ENCODE measurements at regions not wholly inside any gene's neighbourhood (a gene's known extent, or its start where the extent isn't known, plus 50 kb on each side); places are given as distances from the start of the nearest gene placed in this dataset.

DNA sequence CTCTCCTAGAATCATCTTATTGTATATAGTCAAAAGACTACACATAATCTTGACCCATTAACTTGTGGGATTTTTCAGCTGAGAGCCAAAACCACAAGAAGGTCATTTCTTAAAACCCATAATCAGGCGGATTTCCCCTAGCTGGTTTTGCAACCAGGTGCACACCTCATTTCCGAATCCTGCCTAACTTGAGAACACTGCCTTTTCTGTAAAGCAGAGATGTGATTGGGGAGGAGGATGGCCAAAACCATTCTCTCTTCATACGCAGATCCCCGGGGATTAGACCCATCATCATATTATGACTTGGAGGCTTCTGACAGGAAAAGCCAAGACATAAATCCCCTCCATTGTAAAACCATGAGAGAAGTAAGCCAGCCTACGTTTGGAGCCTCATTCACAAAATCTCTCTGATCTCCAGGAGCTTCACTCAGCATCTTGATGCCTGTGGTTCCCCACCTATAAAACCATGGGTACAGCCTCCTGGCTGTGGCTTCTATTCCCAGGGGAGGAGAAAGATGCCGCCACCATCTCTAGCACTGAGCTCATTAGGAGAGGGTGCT lies 191.3 kb downstream of the KIF18A start:
- H3K27ac Mint-ChIP-seq = no peak overlapping the region
- no peaks in the 10 kb centered on the region for H3K9me3 Mint-ChIP-seq
- DNase-seq = no peak
- CTCF ChIA-PET = no interaction called here
- H3K27me3 Mint-ChIP-seq = no peaks in the 10 kb centered on the region
- H3K4me1 Mint-ChIP-seq = no peaks in the 10 kb centered on the region
- no peak overlapping the region for H3K4me3 Mint-ChIP-seq
- no peaks in the 10 kb centered on the region for H3K36me3 Mint-ChIP-seq (ENCODE audit: low read depth)
- POLR2A ChIA-PET = no interaction called here

DNA sequence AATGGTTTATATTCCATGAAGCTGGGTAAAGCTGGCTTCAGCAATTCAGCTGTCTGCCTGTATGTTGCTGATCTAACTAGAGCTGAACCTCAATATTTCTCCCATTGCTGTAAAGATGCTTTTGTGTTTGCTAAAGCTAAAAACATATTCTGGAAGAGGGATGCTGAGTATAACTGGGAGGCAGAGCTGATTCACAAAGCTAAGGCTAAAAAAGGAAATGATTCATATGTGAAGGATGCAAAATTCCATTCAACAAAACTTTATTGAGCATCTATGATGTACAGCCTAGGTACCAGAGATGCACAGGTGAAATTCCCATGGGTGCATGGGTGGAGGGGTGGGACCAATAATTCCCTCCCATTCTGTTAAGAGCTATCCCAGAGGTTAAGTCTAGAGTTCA lies 193.9 kb downstream of the KIF18A start:
- H3K4me3 Mint-ChIP-seq = no peak overlapping the region
- H3K9me3 Mint-ChIP-seq = no peaks in the 10 kb centered on the region
- no peaks in the 10 kb centered on the region for H3K36me3 Mint-ChIP-seq (ENCODE audit: low read depth)
- POLR2A ChIA-PET = no interaction called here
- H3K27ac Mint-ChIP-seq = no peak overlapping the region
- no peak for DNase-seq
- H3K4me1 Mint-ChIP-seq = no peaks in the 10 kb centered on the region
- CTCF ChIA-PET = no interaction called here
- no peaks in the 10 kb centered on the region for H3K27me3 Mint-ChIP-seq

DNA sequence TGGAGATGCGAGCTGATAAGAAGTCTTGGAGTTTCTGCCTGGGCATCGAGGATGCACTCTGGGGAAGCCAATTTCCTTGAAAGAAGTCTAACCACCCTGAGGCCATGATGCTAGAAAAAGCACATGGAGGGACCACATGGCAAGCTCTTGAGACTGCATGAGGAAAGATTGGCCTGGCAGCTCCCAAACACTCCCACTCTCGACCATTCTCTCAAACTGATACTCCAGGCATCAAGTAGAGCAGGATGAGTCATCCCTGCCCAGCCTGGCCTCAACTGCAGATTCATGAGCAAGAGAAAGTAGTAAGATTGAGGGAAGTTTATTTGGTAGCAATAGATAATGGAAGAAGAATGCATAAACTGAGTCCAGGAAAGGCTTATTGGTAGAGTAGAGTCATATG lies 194.3 kb downstream of the KIF18A start:
- Mint-ChIP-seq H3K36me3 (ENCODE audit: low read depth) (no peaks in the 10 kb centered on the region), H3K9me3 (no peaks in the 10 kb centered on the region), H3K4me3 (no peak overlapping the region), H3K4me1 (no peaks in the 10 kb centered on the region), H3K27ac (no peak overlapping the region), H3K27me3 (no peaks in the 10 kb centered on the region)
- ChIA-PET POLR2A (no interaction called here), CTCF (no interaction called here)
- no peak for DNase-seq

DNA sequence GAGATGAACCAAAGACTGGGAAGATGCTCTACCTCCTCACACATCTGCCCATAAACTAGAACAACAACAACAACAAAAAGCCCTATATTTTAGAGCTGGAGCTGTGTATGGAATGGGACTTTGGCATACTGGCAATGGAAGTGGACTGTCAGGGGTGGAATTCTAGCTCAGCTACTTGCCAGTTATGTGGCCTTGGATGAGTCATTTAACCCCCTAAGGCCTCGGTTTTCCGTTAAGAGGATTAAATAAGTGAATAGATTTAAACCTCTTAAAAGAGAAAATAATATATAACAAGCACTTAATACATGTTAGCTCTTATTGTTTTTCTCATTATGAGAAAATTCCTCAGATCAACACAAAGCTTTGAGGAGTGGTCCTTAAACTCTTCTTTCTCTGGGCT lies 195.0 kb downstream of the KIF18A start:
- ChIA-PET CTCF (no interaction called here), POLR2A (no interaction called here)
- no peak for DNase-seq
- H3K27ac Mint-ChIP-seq = no peak overlapping the region
- no peak overlapping the region for H3K4me3 Mint-ChIP-seq
- H3K27me3 Mint-ChIP-seq = no peaks in the 10 kb centered on the region
- H3K9me3 Mint-ChIP-seq = no peaks in the 10 kb centered on the region
- H3K4me1 Mint-ChIP-seq = no peaks in the 10 kb centered on the region
- no peaks in the 10 kb centered on the region for H3K36me3 Mint-ChIP-seq (ENCODE audit: low read depth)

DNA sequence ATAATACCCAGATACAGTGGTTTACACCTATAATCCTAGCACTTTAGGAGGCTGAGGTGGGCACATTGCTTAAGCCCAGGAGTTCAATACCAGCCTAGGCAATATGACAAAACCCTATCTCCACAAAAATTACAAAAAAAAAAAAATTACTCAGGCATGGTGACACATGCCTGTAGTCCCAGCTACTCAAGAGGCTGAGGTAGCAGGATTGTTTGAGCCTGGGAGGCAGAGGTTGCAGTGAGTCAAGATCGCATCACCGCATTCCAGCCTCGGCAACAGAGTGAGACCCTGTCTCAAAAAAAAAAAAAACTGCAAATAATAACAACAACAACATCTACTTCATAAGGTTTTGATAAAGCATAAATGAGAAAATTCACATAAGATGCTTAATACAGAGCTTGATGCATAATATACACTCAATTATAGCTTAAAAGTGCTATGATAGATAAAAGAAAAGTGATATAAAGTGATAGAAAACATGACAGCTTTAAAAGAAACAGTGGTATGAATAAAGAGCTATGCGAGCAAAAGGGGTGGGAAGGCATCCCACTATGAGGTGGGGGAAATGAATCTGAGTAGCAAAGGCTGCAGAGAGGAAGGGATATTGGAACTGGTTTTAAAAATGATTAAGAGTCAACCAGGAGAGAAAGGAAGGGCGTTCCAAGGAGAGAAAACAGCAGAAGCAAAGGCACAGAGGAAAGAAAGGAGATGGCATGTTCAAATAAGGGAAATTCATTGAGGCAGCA lies 197.6 kb downstream of the KIF18A start:
- Mint-ChIP-seq H3K27me3 (no peaks in the 10 kb centered on the region), H3K27ac (no peak overlapping the region)
- CTCF ChIA-PET = no interaction called here

DNA sequence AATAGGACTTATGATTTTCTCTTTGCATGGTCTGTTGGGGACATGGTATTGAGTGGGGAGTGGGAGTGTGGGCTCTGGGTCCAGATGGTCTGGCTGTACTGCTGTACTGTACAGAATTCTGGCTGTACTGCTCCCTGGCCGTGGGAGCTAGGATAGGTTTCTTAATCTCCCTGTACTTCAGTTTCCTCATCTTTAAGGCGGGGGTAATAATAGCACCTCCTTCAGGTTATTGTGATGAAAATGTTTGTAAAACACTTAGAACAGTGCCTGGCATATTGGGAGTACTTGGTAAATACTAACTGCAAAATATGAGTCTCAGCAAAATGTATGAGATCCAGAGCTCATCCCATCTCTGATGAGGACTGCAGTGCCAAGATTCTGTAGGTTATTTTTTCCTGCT lies 198.6 kb downstream of the KIF18A start:
- Mint-ChIP-seq H3K27ac (no peak overlapping the region), H3K4me3 (no peak overlapping the region), H3K27me3 (no peaks in the 10 kb centered on the region), H3K36me3 (ENCODE audit: low read depth) (no peaks in the 10 kb centered on the region), H3K4me1 (no peaks in the 10 kb centered on the region), H3K9me3 (no peaks in the 10 kb centered on the region)
- DNase-seq = no peak
- ChIA-PET CTCF (no interaction called here), POLR2A (no interaction called here)

More for the DNA sequence above, 197.6 kb downstream of the KIF18A start:
- no peaks in the 10 kb centered on the region for H3K9me3 Mint-ChIP-seq
- H3K4me3 Mint-ChIP-seq = no peak overlapping the region
- POLR2A ChIA-PET = no interaction called here
- no peaks in the 10 kb centered on the region for H3K4me1 Mint-ChIP-seq
- no peak for DNase-seq
- no peaks in the 10 kb centered on the region for H3K36me3 Mint-ChIP-seq (ENCODE audit: low read depth)

DNA sequence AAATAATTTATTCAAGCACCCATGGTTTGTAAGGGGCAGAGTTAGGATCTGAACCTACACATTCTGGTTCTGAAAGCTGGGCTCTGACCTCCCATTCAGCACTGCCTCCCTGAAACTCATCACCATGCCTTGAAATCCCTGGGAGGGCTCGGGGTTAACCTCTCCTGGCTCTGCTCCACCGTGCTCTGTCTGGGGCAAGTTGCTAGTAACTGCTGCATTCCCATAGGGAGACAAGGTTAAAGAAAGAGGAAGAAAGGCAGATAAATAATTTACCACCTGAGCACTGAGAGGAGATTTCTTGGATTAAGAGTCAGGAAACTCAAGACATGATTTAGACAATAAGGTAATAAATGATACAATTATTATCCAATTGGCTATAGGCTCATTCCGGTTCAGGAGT lies 199.3 kb downstream of the KIF18A start:
- CTCF ChIA-PET = no interaction called here
- Mint-ChIP-seq H3K27ac (no peak overlapping the region), H3K4me1 (no peaks in the 10 kb centered on the region), H3K9me3 (no peaks in the 10 kb centered on the region), H3K27me3 (no peaks in the 10 kb centered on the region), H3K4me3 (no peak overlapping the region), H3K36me3 (ENCODE audit: low read depth) (no peaks in the 10 kb centered on the region)
- POLR2A ChIA-PET = no interaction called here
- no peak for DNase-seq

DNA sequence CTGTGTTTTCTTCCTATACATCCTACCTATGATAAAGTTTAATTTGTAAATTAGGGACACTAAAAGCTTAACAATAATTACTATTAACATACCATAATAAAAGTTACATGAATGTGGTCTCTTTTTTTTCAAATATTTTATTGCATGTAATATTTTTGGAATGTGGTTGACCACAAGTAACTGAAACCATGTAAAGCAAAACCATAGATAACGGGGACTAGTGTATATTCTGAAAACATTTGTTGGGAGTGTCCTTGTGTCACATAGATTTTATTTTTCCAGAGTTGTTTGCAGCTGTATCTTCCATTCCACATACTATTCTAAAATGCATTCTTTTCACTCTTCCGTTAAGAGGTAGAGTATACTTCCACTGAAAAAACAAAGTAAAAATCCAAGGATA lies 200.4 kb downstream of the KIF18A start:
- Mint-ChIP-seq H3K27me3 (no peaks in the 10 kb centered on the region), H3K27ac (no peak overlapping the region), H3K9me3 (no peaks in the 10 kb centered on the region), H3K4me3 (no peak overlapping the region), H3K4me1 (no peaks in the 10 kb centered on the region), H3K36me3 (ENCODE audit: low read depth) (no peaks in the 10 kb centered on the region)
- no peak for DNase-seq
- ChIA-PET CTCF (no interaction called here), POLR2A (no interaction called here)

DNA sequence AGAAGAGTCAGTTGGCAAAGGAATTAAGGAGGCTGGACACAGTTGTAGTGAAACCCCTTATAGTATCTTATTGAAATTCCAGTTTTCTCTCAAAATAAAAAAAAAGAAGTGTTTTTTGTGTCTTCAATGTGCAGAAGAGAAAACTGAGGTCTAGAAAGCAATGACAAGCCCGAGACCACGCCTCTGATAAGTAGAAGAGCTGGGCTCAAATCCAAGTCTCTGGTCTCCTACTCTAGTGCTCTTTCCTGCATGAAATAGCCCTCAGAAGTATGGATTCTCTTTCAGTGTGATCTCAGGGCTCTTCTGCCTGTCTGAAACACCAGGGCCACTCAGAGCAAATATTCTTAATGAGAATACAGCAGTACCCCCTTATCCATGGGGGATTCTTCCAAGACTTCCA lies 200.9 kb downstream of the KIF18A start:
- no peaks in the 10 kb centered on the region for H3K36me3 Mint-ChIP-seq (ENCODE audit: low read depth)
- DNase-seq = no peak
- H3K27ac Mint-ChIP-seq = no peak overlapping the region
- ChIA-PET CTCF (no interaction called here), POLR2A (no interaction called here)
- H3K27me3 Mint-ChIP-seq = no peaks in the 10 kb centered on the region
- H3K9me3 Mint-ChIP-seq = no peaks in the 10 kb centered on the region
- no peaks in the 10 kb centered on the region for H3K4me1 Mint-ChIP-seq
- H3K4me3 Mint-ChIP-seq = no peak overlapping the region

DNA sequence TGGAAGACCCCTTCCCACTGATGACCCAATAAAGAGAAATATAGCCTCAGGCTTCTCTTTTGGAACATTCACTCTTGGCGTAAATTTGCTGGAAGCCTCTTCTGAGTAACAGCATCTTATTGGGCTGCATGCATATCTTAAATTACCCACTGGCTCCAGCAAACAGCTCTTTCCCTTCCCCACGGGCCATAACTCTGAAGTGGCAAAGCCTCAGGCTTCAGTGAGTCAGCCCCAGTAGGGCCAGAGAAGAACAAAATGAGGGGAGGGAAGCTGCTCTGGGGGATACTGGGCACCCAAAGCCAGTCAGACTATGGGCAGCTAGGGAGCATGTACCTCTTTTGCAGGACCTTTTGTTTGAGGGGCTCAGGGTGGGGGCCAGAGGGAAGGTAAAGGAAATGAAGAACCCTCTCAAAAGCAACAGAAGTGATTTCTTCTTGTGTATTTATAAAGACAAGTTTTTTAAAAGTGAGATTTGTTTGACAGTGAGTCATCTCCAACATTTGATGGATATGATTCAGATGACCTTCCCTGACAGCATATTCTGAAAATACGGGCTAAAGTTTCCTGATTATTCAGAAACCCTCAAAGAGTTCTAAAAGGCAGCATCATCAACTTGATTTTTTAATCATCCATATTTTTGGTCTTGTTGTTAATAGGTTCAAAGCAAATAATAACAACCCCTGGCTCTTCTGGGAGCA lies 203.4 kb downstream of the KIF18A start:
- H3K9me3 Mint-ChIP-seq = no peaks in the 10 kb centered on the region

DNA sequence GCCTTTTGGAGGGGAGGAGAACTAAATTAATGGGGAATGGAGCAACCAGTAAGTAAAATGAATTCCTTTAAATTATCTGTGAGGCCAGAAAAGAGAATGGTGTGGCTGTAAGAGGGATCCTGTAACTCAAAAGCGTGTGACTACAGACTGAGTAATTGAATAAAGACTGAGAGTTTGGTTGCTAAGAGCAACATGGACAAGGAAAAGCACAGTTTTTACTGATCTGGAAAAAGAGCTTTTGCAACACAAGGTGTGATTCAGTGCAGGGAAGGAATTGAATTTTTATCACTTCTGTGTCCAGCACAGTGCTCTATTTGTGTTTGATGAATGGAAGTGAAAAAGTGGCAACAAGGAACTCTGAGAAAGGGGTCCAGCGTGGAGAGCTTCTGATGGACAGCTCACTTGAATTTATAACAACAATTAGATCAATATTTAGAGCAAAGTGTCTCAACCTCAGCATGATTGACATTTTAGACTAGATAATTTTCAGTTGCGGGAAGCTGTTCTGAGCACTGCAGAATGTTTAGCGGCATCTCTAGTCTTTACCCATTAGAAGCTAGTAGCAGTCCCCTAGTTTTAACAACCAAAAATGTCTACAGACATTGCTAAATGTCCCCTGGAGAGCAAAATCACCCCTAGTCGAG lies 202.8 kb upstream of the BDNF start:
- POLR2A ChIA-PET = no interaction called here
- H3K4me1 Mint-ChIP-seq = no peaks in the 10 kb centered on the region
- no peak overlapping the region for H3K4me3 Mint-ChIP-seq
- H3K27me3 Mint-ChIP-seq = no peaks in the 10 kb centered on the region
- no peaks in the 10 kb centered on the region for H3K36me3 Mint-ChIP-seq (ENCODE audit: low read depth)
- DNase-seq = no peak
- CTCF ChIA-PET = no interaction called here
- no peaks in the 10 kb centered on the region for H3K9me3 Mint-ChIP-seq
- no peak overlapping the region for H3K27ac Mint-ChIP-seq

More for the DNA sequence above, 203.4 kb downstream of the KIF18A start:
- POLR2A ChIA-PET = no interaction called here
- no peaks in the 10 kb centered on the region for H3K36me3 Mint-ChIP-seq (ENCODE audit: low read depth)
- H3K4me3 Mint-ChIP-seq = no peak overlapping the region
- no peak for DNase-seq
- no peak overlapping the region for H3K27ac Mint-ChIP-seq
- no peaks in the 10 kb centered on the region for H3K4me1 Mint-ChIP-seq
- H3K27me3 Mint-ChIP-seq = no peaks in the 10 kb centered on the region
- CTCF ChIA-PET = no interaction called here

DNA sequence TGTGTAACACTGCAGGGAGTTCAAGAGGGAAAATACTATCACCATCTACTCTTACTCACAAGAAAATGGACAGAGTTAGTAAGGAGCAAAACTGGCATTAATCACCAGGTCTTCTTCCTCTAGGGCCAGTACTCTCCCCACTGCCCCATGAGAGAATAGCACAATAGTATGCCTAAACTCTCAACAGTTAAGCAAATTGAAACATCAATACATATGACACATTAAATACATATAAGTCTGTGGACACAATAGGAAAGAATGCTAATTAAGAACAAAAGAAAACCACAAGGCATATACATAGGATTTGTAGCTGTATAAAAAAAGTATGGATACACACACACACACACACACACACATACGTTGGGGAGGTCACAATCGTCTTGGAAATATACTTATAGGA lies 197.9 kb upstream of the BDNF start:
- DNase-seq = no peak
- H3K4me3 Mint-ChIP-seq = no peak overlapping the region
- no peaks in the 10 kb centered on the region for H3K27me3 Mint-ChIP-seq
- H3K27ac Mint-ChIP-seq = no peak overlapping the region
- H3K9me3 Mint-ChIP-seq = no peaks in the 10 kb centered on the region
- H3K4me1 Mint-ChIP-seq = no peaks in the 10 kb centered on the region
- POLR2A ChIA-PET = no interaction called here
- CTCF ChIA-PET = no interaction called here
- H3K36me3 Mint-ChIP-seq (ENCODE audit: low read depth) = no peaks in the 10 kb centered on the region

DNA sequence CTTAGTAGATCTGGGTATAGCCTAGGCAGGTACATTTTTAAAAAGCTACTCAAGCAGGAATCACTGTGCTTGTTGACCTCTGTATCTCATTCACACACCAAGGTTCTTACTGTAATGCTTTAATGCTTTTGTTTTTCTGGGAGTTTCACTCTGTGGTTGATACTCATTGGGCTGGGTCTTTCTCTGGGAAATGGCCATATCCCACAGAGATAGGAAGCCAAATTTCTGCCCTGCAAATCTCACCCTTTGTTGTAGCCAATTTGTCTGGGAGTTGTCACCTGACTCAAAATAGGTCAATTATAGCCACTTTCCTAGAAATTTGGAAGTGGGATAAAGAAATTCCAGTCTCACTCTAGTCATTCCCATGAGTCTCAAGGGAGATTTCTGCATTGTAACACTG lies 195.8 kb upstream of the BDNF start:
- H3K4me1 Mint-ChIP-seq = no peaks in the 10 kb centered on the region
- no peak for DNase-seq
- H3K27me3 Mint-ChIP-seq = no peaks in the 10 kb centered on the region
- POLR2A ChIA-PET = no interaction called here
- no peaks in the 10 kb centered on the region for H3K36me3 Mint-ChIP-seq (ENCODE audit: low read depth)
- H3K9me3 Mint-ChIP-seq = no peaks in the 10 kb centered on the region
- H3K27ac Mint-ChIP-seq = no peak overlapping the region
- CTCF ChIA-PET = no interaction called here
- no peak overlapping the region for H3K4me3 Mint-ChIP-seq

DNA sequence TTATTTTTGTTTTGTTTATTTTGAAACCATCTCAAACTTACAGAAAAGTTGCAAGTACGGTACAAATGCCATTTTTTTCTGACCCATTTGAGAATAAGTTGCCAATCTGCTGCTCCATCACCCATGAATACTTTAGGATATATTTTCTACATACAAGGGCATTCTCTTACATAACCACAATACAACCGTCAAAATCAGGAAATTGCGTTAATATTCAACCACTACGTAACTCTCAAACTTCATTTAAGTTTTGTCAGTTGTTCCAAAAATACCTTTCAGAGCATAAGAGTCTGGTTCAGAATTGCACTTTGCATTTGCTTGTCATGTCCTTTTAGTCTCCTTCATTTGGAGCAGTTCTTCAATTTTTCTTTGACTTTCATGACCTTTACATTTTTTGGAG lies 194.3 kb upstream of the BDNF start:
- Mint-ChIP-seq H3K9me3 (no peaks in the 10 kb centered on the region), H3K4me1 (no peaks in the 10 kb centered on the region), H3K27me3 (no peaks in the 10 kb centered on the region), H3K4me3 (no peak overlapping the region), H3K27ac (no peak overlapping the region), H3K36me3 (ENCODE audit: low read depth) (no peaks in the 10 kb centered on the region)
- no peak for DNase-seq
- ChIA-PET POLR2A (no interaction called here), CTCF (no interaction called here)

Measured in activated CD4-positive, alpha-beta memory T cell treated with anti-CD3 and anti-CD28 coated beads, Interleukin-2, amount 10 ng/mL, durations not matched to agents 7 days and 5 days (primary cell).